ENCODE measurements at regions not wholly inside any gene's neighbourhood (a gene's known extent, or its start where the extent isn't known, plus 50 kb on each side); places are given as distances from the start of the nearest gene placed in this dataset.
"Not testable (repeated sequence)": the region's sequence is repeated elsewhere in the genome, so short reads cannot be mapped to it uniquely, and the experiment has no call there.

- DNase-seq (ENCODE audit: low read depth) = no peak
Observed at GRCh38 chr12:75805905-75806304, 225.7 kb downstream of the PHLDA1 start.

- DNase-seq (ENCODE audit: low read depth) = no peak
Observed at GRCh38 chr12:75805320-75805719, 226.3 kb downstream of the PHLDA1 start.

GRCh38 chr12:75798136-75798926 lies 233.2 kb downstream of the PHLDA1 start:
- DNase-seq (ENCODE audit: low read depth) = no peak

GRCh38 chr12:75795125-75795524 lies 236.5 kb downstream of the PHLDA1 start:
- DNase-seq (ENCODE audit: low read depth) = no peak

- no peak for DNase-seq (ENCODE audit: low read depth)
Observed at GRCh38 chr12:75792687-75793086, 238.9 kb downstream of the PHLDA1 start.

- peak; percentile 45 for DNase-seq (ENCODE audit: low read depth)
Observed at GRCh38 chr12:75790219-75790618, 241.4 kb downstream of the PHLDA1 start.

GRCh38 chr12:75787146-75787545 lies 244.4 kb downstream of the PHLDA1 start:
- not testable (repeated sequence) for DNase-seq (ENCODE audit: low read depth)

GRCh38 chr12:75786070-75786469 lies 245.5 kb downstream of the PHLDA1 start:
- DNase-seq (ENCODE audit: low read depth) = no peak

- peak; percentile 78 for DNase-seq (ENCODE audit: low read depth)
Observed at GRCh38 chr12:75784591-75784990, 247.0 kb downstream of the PHLDA1 start.

- DNase-seq (ENCODE audit: low read depth) = no peak
Observed at GRCh38 chr12:75783093-75783877, 248.3 kb downstream of the PHLDA1 start.

GRCh38 chr12:75782069-75782581 lies 249.5 kb downstream of the PHLDA1 start:
- no peak for DNase-seq (ENCODE audit: low read depth)

GRCh38 chr12:75781532-75782046 lies 250.0 kb downstream of the PHLDA1 start:
- no peak for DNase-seq (ENCODE audit: low read depth)

GRCh38 chr12:75779891-75780496 lies 251.6 kb downstream of the PHLDA1 start:
- no peak for DNase-seq (ENCODE audit: low read depth)

GRCh38 chr12:75774261-75775052 lies 257.1 kb downstream of the PHLDA1 start:
- DNase-seq (ENCODE audit: low read depth) = peak; percentile 15

GRCh38 chr12:75773377-75773776 lies 258.2 kb downstream of the PHLDA1 start:
- no peak for DNase-seq (ENCODE audit: low read depth)

GRCh38 chr12:75771023-75771422 lies 259.6 kb upstream of the KRR1 start:
- DNase-seq (ENCODE audit: low read depth) = no peak

- DNase-seq (ENCODE audit: low read depth) = no peak
Observed at GRCh38 chr12:75767957-75768356, 256.5 kb upstream of the KRR1 start.

- peak; percentile 96 for DNase-seq (ENCODE audit: low read depth)
Observed at GRCh38 chr12:75766263-75767160, 255.1 kb upstream of the KRR1 start.

- no peak for DNase-seq (ENCODE audit: low read depth)
Observed at GRCh38 chr12:75765170-75766059, 254.0 kb upstream of the KRR1 start.

Measured in renal cortical epithelial cell (primary cell).